HG03521 (cell line): ENCODE measurements at regions not wholly inside any gene's neighbourhood (a gene's known extent, or its start where the extent isn't known, plus 50 kb on each side); places are given as distances from the start of the nearest gene placed in this dataset.

Source experiments
- ATAC-seq: cut with Tn5 transposase; IDR thresholded peaks from one replicate; pipeline ENCODE4 v1.9.1; 2021; ENCODE audit warnings: mild to moderate bottlenecking, moderate library complexity; ENCODE audit not compliant: unreplicated experiment

- ATAC-seq, result no peak
Measured at GRCh38 chr11:95692526-95693260, 96.9 kb downstream of the FAM76B start.

- ATAC-seq, result no peak
Measured at GRCh38 chr11:95690100-95690499, 99.5 kb downstream of the FAM76B start.

GRCh38 chr11:95688501-95689222, 100.9 kb downstream of the FAM76B start:
- no peak for ATAC-seq

GRCh38 chr11:95688015-95688414, 101.6 kb downstream of the FAM76B start:
- ATAC-seq, result no peak

GRCh38 chr11:95686265-95686664, 103.3 kb downstream of the FAM76B start:
- ATAC-seq, result no peak

GRCh38 chr11:95684701-95685100, 104.9 kb downstream of the FAM76B start:
- no peak for ATAC-seq

- no peak for ATAC-seq
Measured at GRCh38 chr11:95684170-95684569, 105.4 kb downstream of the FAM76B start.

GRCh38 chr11:95682552-95682951, 107.0 kb downstream of the FAM76B start:
- ATAC-seq, result no peak

GRCh38 chr11:95680169-95680929, 109.2 kb downstream of the FAM76B start:
- no peak for ATAC-seq

- no peak for ATAC-seq
Measured at GRCh38 chr11:95678988-95679387, 110.6 kb downstream of the FAM76B start.

GRCh38 chr11:95676308-95676707, 113.3 kb downstream of the FAM76B start:
- ATAC-seq, result no peak

GRCh38 chr11:95675585-95675984, 114.0 kb downstream of the FAM76B start:
- ATAC-seq, result no peak

GRCh38 chr11:95674657-95675358, 114.8 kb downstream of the FAM76B start:
- ATAC-seq, result no peak

- no peak for ATAC-seq
Measured at GRCh38 chr11:95671768-95672167, 117.8 kb downstream of the FAM76B start.

GRCh38 chr11:95668131-95668530, 121.5 kb downstream of the FAM76B start:
- ATAC-seq, result no peak

GRCh38 chr11:95661162-95661561, 128.4 kb downstream of the FAM76B start:
- ATAC-seq, result no peak

GRCh38 chr11:95660038-95660437, 129.5 kb downstream of the FAM76B start:
- ATAC-seq, result no peak

- no peak for ATAC-seq
Measured at GRCh38 chr11:95659088-95659487, 130.5 kb downstream of the FAM76B start.

GRCh38 chr11:95655536-95655935, 134.0 kb downstream of the FAM76B start:
- ATAC-seq, result no peak

- ATAC-seq, result no peak
Measured at GRCh38 chr11:95653680-95654079, 135.9 kb downstream of the FAM76B start.

GRCh38 chr11:95653099-95653498, 136.5 kb downstream of the FAM76B start:
- ATAC-seq, result no peak
